HEK293 (cell line): ENCODE measurements at regions not wholly inside any gene's neighbourhood (a gene's known extent, or its start where the extent isn't known, plus 50 kb on each side); places are given as distances from the start of the nearest gene placed in this dataset.

Source experiments
- BCL11A ChIP-seq: fragments of 450-650 bp; formaldehyde crosslinking; IDR thresholded peaks from 2 replicates; pipeline ENCODE4 v1.5.1; 2016; ENCODE audit warnings: low read depth, missing biosample characterization, missing genetic modification characterization
- ZEB2 ChIP-seq: fragments of 450-650 bp; formaldehyde crosslinking; IDR thresholded peaks from 2 replicates; pipeline ENCODE4 v1.5.1; 2016; ENCODE audit warnings: missing biosample characterization, missing genetic modification characterization
- ZNF121 ChIP-seq: fragments of 450-650 bp; formaldehyde crosslinking; IDR thresholded peaks from 2 replicates; pipeline ENCODE4 v1.5.1; 2016; ENCODE audit warnings: missing biosample characterization, missing genetic modification characterization
- ZNF266 ChIP-seq: fragments of 450-650 bp; formaldehyde crosslinking; IDR thresholded peaks from 2 replicates; pipeline ENCODE4 v1.5.1; 2016; ENCODE audit warnings: missing biosample characterization, missing genetic modification characterization, low read depth
- ZNF350 ChIP-seq: fragments of 450-650 bp; formaldehyde crosslinking; IDR thresholded peaks from 2 replicates; pipeline ENCODE4 v1.5.0; 2017; ENCODE audit warnings: missing biosample characterization, mild to moderate bottlenecking, missing genetic modification characterization
- ZNF394 ChIP-seq: fragments of 450-650 bp; formaldehyde crosslinking; IDR thresholded peaks from 2 replicates; pipeline ENCODE4 v1.5.1; 2016; ENCODE audit warnings: missing biosample characterization, missing genetic modification characterization, mild to moderate bottlenecking, moderate library complexity, borderline replicate concordance
- ZNF768 ChIP-seq: fragments of 450-650 bp; formaldehyde crosslinking; IDR thresholded peaks from 2 replicates; pipeline ENCODE4 v1.5.1; 2018; ENCODE audit warnings: missing biosample characterization, mild to moderate bottlenecking, missing genetic modification characterization
- ZNF776 ChIP-seq: fragments of 450-650 bp; formaldehyde crosslinking; IDR thresholded peaks from 2 replicates; pipeline ENCODE4 v1.5.0; 2017; ENCODE audit warnings: missing biosample characterization, missing genetic modification characterization, borderline replicate concordance
- ZNF785 ChIP-seq: fragments of 450-650 bp; formaldehyde crosslinking; IDR thresholded peaks from 2 replicates; pipeline ENCODE4 v1.5.1; 2016; ENCODE audit warnings: missing biosample characterization, missing genetic modification characterization
- TF ChIP-seq, protein P1 (sequence below): fragments of 450-650 bp; formaldehyde crosslinking; IDR thresholded peaks from 2 replicates; pipeline ENCODE4 v1.5.1; 2016; ENCODE audit warnings: missing biosample characterization, missing genetic modification characterization
- TF ChIP-seq, protein P2 (sequence below): fragments of 450-650 bp; formaldehyde crosslinking; IDR thresholded peaks from 2 replicates; pipeline ENCODE4 v1.5.1; 2016; ENCODE audit warnings: missing biosample characterization, missing genetic modification characterization
- TF ChIP-seq, protein P3 (sequence below): fragments of 450-650 bp; IDR thresholded peaks from 2 replicates; pipeline ENCODE4 v1.5.1; 2018; ENCODE audit warnings: missing biosample characterization, missing genetic modification characterization

DNA sequence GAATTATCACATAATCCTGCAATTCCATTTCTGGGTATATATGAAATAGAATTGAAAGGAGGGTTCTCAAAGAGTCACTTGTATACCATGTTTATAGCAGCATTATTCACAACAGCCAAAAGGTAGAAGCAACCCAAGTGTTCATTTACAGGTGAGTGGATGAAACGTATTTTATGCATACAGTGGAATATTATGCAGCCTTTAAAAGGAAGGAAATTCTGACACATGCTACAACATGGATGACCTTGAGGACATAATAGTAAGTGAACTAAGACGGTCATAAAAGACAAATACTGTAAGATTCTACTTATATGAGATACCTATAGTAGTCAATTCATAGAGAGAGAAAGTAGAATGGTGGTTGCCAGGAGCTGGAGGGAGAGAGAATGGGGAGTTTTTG lies 110.8 kb upstream of the LIPC start:
- TF ChIP-seq ZEB2 (tag by site-specific recombination) = no peak
- TF ChIP-seq ZNF394 (tag by site-specific recombination) = no peak
- no peak for TF ChIP-seq ZNF776
- no peak for TF ChIP-seq ZNF785 (tag by site-specific recombination)
- TF ChIP-seq, protein P1, sequence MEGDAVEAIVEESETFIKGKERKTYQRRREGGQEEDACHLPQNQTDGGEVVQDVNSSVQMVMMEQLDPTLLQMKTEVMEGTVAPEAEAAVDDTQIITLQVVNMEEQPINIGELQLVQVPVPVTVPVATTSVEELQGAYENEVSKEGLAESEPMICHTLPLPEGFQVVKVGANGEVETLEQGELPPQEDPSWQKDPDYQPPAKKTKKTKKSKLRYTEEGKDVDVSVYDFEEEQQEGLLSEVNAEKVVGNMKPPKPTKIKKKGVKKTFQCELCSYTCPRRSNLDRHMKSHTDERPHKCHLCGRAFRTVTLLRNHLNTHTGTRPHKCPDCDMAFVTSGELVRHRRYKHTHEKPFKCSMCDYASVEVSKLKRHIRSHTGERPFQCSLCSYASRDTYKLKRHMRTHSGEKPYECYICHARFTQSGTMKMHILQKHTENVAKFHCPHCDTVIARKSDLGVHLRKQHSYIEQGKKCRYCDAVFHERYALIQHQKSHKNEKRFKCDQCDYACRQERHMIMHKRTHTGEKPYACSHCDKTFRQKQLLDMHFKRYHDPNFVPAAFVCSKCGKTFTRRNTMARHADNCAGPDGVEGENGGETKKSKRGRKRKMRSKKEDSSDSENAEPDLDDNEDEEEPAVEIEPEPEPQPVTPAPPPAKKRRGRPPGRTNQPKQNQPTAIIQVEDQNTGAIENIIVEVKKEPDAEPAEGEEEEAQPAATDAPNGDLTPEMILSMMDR (tag by site-specific recombination) = no peak
- TF ChIP-seq, protein P2, sequence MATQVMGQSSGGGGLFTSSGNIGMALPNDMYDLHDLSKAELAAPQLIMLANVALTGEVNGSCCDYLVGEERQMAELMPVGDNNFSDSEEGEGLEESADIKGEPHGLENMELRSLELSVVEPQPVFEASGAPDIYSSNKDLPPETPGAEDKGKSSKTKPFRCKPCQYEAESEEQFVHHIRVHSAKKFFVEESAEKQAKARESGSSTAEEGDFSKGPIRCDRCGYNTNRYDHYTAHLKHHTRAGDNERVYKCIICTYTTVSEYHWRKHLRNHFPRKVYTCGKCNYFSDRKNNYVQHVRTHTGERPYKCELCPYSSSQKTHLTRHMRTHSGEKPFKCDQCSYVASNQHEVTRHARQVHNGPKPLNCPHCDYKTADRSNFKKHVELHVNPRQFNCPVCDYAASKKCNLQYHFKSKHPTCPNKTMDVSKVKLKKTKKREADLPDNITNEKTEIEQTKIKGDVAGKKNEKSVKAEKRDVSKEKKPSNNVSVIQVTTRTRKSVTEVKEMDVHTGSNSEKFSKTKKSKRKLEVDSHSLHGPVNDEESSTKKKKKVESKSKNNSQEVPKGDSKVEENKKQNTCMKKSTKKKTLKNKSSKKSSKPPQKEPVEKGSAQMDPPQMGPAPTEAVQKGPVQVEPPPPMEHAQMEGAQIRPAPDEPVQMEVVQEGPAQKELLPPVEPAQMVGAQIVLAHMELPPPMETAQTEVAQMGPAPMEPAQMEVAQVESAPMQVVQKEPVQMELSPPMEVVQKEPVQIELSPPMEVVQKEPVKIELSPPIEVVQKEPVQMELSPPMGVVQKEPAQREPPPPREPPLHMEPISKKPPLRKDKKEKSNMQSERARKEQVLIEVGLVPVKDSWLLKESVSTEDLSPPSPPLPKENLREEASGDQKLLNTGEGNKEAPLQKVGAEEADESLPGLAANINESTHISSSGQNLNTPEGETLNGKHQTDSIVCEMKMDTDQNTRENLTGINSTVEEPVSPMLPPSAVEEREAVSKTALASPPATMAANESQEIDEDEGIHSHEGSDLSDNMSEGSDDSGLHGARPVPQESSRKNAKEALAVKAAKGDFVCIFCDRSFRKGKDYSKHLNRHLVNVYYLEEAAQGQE (tag by site-specific recombination) = no peak
- TF ChIP-seq ZNF266 (tag by site-specific recombination) = no peak
- TF ChIP-seq ZNF350 = no peak
- no peak for TF ChIP-seq ZNF768
- TF ChIP-seq, protein P3, sequence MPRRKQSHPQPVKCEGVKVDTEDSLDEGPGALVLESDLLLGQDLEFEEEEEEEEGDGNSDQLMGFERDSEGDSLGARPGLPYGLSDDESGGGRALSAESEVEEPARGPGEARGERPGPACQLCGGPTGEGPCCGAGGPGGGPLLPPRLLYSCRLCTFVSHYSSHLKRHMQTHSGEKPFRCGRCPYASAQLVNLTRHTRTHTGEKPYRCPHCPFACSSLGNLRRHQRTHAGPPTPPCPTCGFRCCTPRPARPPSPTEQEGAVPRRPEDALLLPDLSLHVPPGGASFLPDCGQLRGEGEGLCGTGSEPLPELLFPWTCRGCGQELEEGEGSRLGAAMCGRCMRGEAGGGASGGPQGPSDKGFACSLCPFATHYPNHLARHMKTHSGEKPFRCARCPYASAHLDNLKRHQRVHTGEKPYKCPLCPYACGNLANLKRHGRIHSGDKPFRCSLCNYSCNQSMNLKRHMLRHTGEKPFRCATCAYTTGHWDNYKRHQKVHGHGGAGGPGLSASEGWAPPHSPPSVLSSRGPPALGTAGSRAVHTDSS (tag by site-specific recombination) = no peak
- TF ChIP-seq ZNF121 (tag by site-specific recombination) = no peak
- no peak for TF ChIP-seq BCL11A (tag by site-specific recombination)
